ENCODE measurements at regions not wholly inside any gene's neighbourhood (a gene's known extent, or its start where the extent isn't known, plus 50 kb on each side); places are given as distances from the start of the nearest gene placed in this dataset.

- intact Hi-C loops (cut with micrococcal nuclease), result no loop called here
These were observed 140.7 kb upstream of the RFC3 start for GRCh38 chr13:33677215-33677614.

More at GRCh38 chr13:33677215-33677614, 140.7 kb upstream of the RFC3 start:
- no peak overlapping the region for H4K91ac ChIP-seq (ENCODE audit: insufficient read depth, low read depth, low read length)
- H3K9me3 ChIP-seq (ENCODE audit: control insufficient read depth, insufficient read depth, low read length), result no peaks in the 10 kb centered on the region
- H3K9ac ChIP-seq (ENCODE audit: low read depth, low read length), result no peak overlapping the region
- H3K4me2 ChIP-seq (ENCODE audit: low read depth, low read length), result no peak overlapping the region
- TF ChIP-seq CEBPB (IDR thresholded peaks at IDR 0.05; ENCODE audit: low read depth, low read length) (no peak), RAD21 (IDR thresholded peaks at IDR 0.05; ENCODE audit: low read length) (no peak), MAFK (IDR thresholded peaks at IDR 0.05; ENCODE audit: low read depth, low read length) (no peak), MXI1 (IDR thresholded peaks at IDR 0.05; ENCODE audit: borderline replicate concordance, low read depth, low read length) (no peak), BHLHE40 (IDR thresholded peaks at IDR 0.05; ENCODE audit: low read depth, low read length) (no peak), USF2 (IDR thresholded peaks at IDR 0.05; ENCODE audit: low read depth, low read length) (no peak), POLR2A (IDR thresholded peaks at IDR 0.05; ENCODE audit: low read depth, low read length) (no peak), ELK1 (IDR thresholded peaks at IDR 0.05; ENCODE audit: borderline replicate concordance, low read depth, low read length) (no peak), CHD1 (IDR thresholded peaks at IDR 0.05; ENCODE audit: low read depth, low read length) (no peak), NFE2L2 (IDR thresholded peaks at IDR 0.05; ENCODE audit: low read depth, low read length) (no peak), CTCF (conservative IDR thresholded peaks at IDR 0.05; ENCODE audit: low read depth, low read length) (no peak), MAZ (IDR thresholded peaks at IDR 0.05; ENCODE audit: borderline replicate concordance, low read depth, low read length) (no peak), SMC3 (IDR thresholded peaks at IDR 0.05; ENCODE audit: low read depth, low read length) (no peak), RFX5 (IDR thresholded peaks at IDR 0.05; ENCODE audit: low read depth, low read length) (no peak), FOS (IDR thresholded peaks at IDR 0.05; ENCODE audit: low read depth, low read length) (no peak), RCOR1 (IDR thresholded peaks at IDR 0.05; ENCODE audit: insufficient replicate concordance, low read length) (no peak)
- H3K18ac ChIP-seq (ENCODE audit: low read depth, low read length), result no peak overlapping the region
- BruUV-seq (replicated peaks), result no TSS peak
- H3K23ac ChIP-seq (ENCODE audit: low read depth, low read length), result no peak overlapping the region
- H3K27me3 ChIP-seq (ENCODE audit: control insufficient read depth, insufficient read depth, low read length), result peaks cover 6% of the 10 kb centered on the region
- no peaks in the 10 kb centered on the region for H3K9me1 ChIP-seq (ENCODE audit: insufficient read depth, low read length)
- no peak overlapping the region for H4K5ac ChIP-seq (ENCODE audit: low read depth, low read length)
- no peak overlapping the region for H3K56ac ChIP-seq (ENCODE audit: extremely low read depth, insufficient read depth, low read length)
- no peak overlapping the region for H3K14ac ChIP-seq (replicated peaks; ENCODE audit: low read depth, low read length)
- H3K4me1 ChIP-seq (ENCODE audit: control insufficient read depth, insufficient read depth, low read length), result peaks cover 2% of the 10 kb centered on the region; the same call in 1 of the 2 replicates
- no CpG with 5 or more reads among the region's 1 CpG for WGBS, 2 experiments (ENCODE audit: extremely low coverage in 2 of 2, insufficient read length in 1 of 2)
- CTCF ChIA-PET, result no interaction called here
- POLR2A ChIA-PET (ENCODE audit: unreplicated experiment), result no interaction called here
- no peak overlapping the region for H2BK120ac ChIP-seq (ENCODE audit: low read depth, low read length)
- no peaks in the 10 kb centered on the region for H3K36me3 ChIP-seq (ENCODE audit: control insufficient read depth, insufficient read depth, low read length)
- no peak overlapping the region for H3K4ac ChIP-seq (ENCODE audit: low read depth, low read length)
- in situ Hi-C loops (cut with MboI; ENCODE audit: low sequenced_read_pairs), result no loop called here
- ATAC-seq (ENCODE audit: low read depth) (no peak), DNase-seq (no peak)
- no peak overlapping the region for H2AK9ac ChIP-seq (replicated peaks; ENCODE audit: low read depth, low read length, poor library complexity)
- H2AK5ac ChIP-seq (ENCODE audit: low read depth, low read length), result no peak overlapping the region
- H4K8ac ChIP-seq (ENCODE audit: low read depth in 2 of 2, low read length in 2 of 2), result no peak overlapping the region
- H2BK15ac ChIP-seq (ENCODE audit: low read depth, low read length), result no peak overlapping the region
- no peak overlapping the region for H3K4me3 ChIP-seq (ENCODE audit: insufficient read depth, low read depth, low read length)
- no peaks in the 10 kb centered on the region for H3K79me1 ChIP-seq (ENCODE audit: low read depth in 1 of 2, low read length in 2 of 2)
- H3K27ac ChIP-seq (ENCODE audit: insufficient read depth, low read length), result no peak overlapping the region
- H2BK5ac ChIP-seq (ENCODE audit: low read depth, low read length, poor library complexity, severe bottlenecking), result no peak overlapping the region
- H2AFZ ChIP-seq (replicated peaks; ENCODE audit: low read length, poor library complexity), result no peak overlapping the region
- H2BK20ac ChIP-seq (ENCODE audit: low read depth, low read length), result no peak overlapping the region
- dilution Hi-C loops (cut with HindIII; ENCODE audit: low sequenced_read_pairs, unreplicated experiment), result no loop called here
- H4K20me1 ChIP-seq (ENCODE audit: insufficient read depth, low read length), result no peaks in the 10 kb centered on the region

Measured in IMR-90 (cell line).